ENCODE measurements at regions not wholly inside any gene's neighbourhood (a gene's known extent, or its start where the extent isn't known, plus 50 kb on each side); places are given as distances from the start of the nearest gene placed in this dataset.

DNA sequence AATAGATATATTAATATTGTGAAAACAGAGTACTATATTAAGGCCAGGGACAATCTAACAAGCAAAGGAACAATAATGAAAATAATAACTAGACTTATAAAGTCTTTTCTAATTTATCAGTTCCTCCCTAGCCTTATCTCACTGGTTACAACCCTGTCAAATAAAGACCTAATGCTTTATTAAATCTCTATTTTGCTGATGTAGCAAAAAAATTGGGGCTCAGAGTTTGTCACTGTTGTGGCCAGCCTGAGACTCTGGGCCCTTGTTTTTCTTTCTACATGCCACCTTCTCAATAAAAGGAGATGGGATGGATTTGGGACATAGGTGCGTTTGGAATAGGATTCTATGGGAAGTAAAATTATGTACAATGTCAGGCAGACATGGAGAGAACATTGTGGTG, 937.0 kb downstream of the IGSF11 start:
- H3K4me1 Mint-ChIP-seq = no peaks in the 10 kb centered on the region
- no peak overlapping the region for H3K4me3 Mint-ChIP-seq
- no peak overlapping the region for H3K27ac Mint-ChIP-seq
- peaks cover 0 to under 1% (median 0%) of the 10 kb centered on the region in 3 donors for H3K36me3 Mint-ChIP-seq
- no peaks in the 10 kb centered on the region for H3K27me3 Mint-ChIP-seq (ENCODE audit: low read depth in 3 of 3)
- peaks cover 8 to 53% (median 36%) of the 10 kb centered on the region in 6 donors for H3K9me3 Mint-ChIP-seq
- no peak for DNase-seq

DNA sequence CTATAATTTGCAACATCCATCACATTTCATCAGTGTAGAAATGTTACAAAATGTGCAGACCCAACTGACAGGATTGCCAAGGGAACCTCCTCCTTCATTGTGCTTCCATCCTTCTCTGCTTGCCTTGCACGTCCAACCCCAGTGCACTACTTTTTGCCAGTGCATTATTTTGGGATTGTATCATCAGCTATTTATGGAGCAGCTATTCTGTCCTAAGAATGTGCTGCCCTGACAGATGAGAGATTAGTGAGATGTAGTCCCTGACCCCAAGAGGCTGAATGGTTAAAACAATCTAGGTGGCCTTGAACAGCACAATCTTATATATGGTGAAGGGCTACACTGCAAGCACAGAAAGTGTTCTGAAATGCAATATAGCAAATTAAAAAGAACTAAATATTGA, 935.8 kb downstream of the IGSF11 start:
- H3K36me3 Mint-ChIP-seq = no peaks in the 10 kb centered on the region
- no peaks in the 10 kb centered on the region for H3K4me1 Mint-ChIP-seq
- no peak for DNase-seq
- H3K27me3 Mint-ChIP-seq (ENCODE audit: low read depth in 3 of 3) = no peaks in the 10 kb centered on the region
- H3K27ac Mint-ChIP-seq = no peak overlapping the region
- peaks cover 8 to 55% (median 33%) of the 10 kb centered on the region in 6 donors for H3K9me3 Mint-ChIP-seq
- H3K4me3 Mint-ChIP-seq = no peak overlapping the region

- H3K4me1 Mint-ChIP-seq = no peaks in the 10 kb centered on the region
- H3K27ac Mint-ChIP-seq = no peak overlapping the region
- no peak overlapping the region for H3K4me3 Mint-ChIP-seq
- H3K9me3 Mint-ChIP-seq = peaks cover 4 to 51% (median 15%) of the 10 kb centered on the region in 6 donors
- H3K27me3 Mint-ChIP-seq (ENCODE audit: low read depth in 3 of 3) = no peaks in the 10 kb centered on the region
- no peak for DNase-seq
- H3K36me3 Mint-ChIP-seq = no peaks in the 10 kb centered on the region
Observed at GRCh38 chr3:118101891-118102290, 932.8 kb downstream of the IGSF11 start.

GRCh38 chr3:118102737-118103136, 931.9 kb downstream of the IGSF11 start:
- no peaks in the 10 kb centered on the region for H3K4me1 Mint-ChIP-seq
- H3K36me3 Mint-ChIP-seq = no peaks in the 10 kb centered on the region
- H3K27ac Mint-ChIP-seq = no peak overlapping the region
- no peak for DNase-seq
- H3K9me3 Mint-ChIP-seq = peaks cover 2 to 54% (median 14%) of the 10 kb centered on the region in 6 donors
- H3K27me3 Mint-ChIP-seq (ENCODE audit: low read depth in 3 of 3) = no peaks in the 10 kb centered on the region
- H3K4me3 Mint-ChIP-seq = no peak overlapping the region

GRCh38 chr3:118108201-118108600, 926.4 kb downstream of the IGSF11 start:
- DNase-seq = no peak
- Mint-ChIP-seq H3K27ac (no peak overlapping the region), H3K36me3 (no peaks in the 10 kb centered on the region), H3K27me3 (ENCODE audit: low read depth in 3 of 3) (no peaks in the 10 kb centered on the region), H3K9me3 (peaks cover 6 to 51% (median 16%) of the 10 kb centered on the region in 6 donors), H3K4me1 (no peaks in the 10 kb centered on the region), H3K4me3 (no peak overlapping the region)

DNA sequence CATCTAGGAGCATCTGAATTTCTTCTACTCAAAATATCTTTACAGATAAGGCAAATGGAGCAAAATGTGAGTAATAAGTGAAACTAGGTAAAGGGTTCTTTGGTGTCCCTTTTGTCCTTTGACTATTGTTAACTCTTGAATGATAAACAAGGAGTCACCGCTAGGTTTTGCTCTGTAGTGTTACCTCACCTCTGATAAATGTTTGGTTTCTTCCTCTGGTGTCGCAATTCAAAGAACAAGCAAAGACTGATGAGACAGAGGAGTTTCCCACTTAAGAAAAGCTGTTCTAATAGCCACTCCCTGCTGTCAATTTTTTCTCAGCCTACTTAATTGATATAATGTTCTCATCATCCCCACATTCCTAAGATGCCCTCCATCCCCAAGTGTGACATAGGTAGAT, 925.9 kb downstream of the IGSF11 start:
- no peak overlapping the region for H3K27ac Mint-ChIP-seq
- H3K4me1 Mint-ChIP-seq = no peaks in the 10 kb centered on the region
- no peaks in the 10 kb centered on the region for H3K36me3 Mint-ChIP-seq
- no peaks in the 10 kb centered on the region for H3K27me3 Mint-ChIP-seq (ENCODE audit: low read depth in 3 of 3)
- peaks cover 6 to 51% (median 16%) of the 10 kb centered on the region in 6 donors for H3K9me3 Mint-ChIP-seq
- no peak for DNase-seq
- H3K4me3 Mint-ChIP-seq = no peak overlapping the region

- no peak for DNase-seq
- Mint-ChIP-seq H3K4me3 (no peak overlapping the region), H3K27ac (no peak overlapping the region), H3K4me1 (no peaks in the 10 kb centered on the region), H3K36me3 (no peaks in the 10 kb centered on the region), H3K27me3 (ENCODE audit: low read depth in 3 of 3) (no peaks in the 10 kb centered on the region), H3K9me3 (peaks cover 7 to 50% (median 16%) of the 10 kb centered on the region in 6 donors)
Observed at GRCh38 chr3:118110211-118110610, 924.4 kb downstream of the IGSF11 start.

- DNase-seq = no peak
- Mint-ChIP-seq H3K9me3 (peaks cover 9 to 33% (median 18%) of the 10 kb centered on the region in 6 donors), H3K36me3 (no peaks in the 10 kb centered on the region), H3K4me1 (no peaks in the 10 kb centered on the region), H3K27me3 (ENCODE audit: low read depth in 3 of 3) (no peaks in the 10 kb centered on the region), H3K4me3 (no peak overlapping the region), H3K27ac (no peak overlapping the region)
Observed at GRCh38 chr3:118116991-118117390, 917.7 kb downstream of the IGSF11 start.

- Mint-ChIP-seq H3K36me3 (no peaks in the 10 kb centered on the region), H3K4me3 (no peak overlapping the region), H3K9me3 (peaks cover 8 to 27% (median 12%) of the 10 kb centered on the region in 6 donors), H3K27me3 (ENCODE audit: low read depth in 3 of 3) (no peaks in the 10 kb centered on the region), H3K27ac (no peak overlapping the region), H3K4me1 (no peaks in the 10 kb centered on the region)
- no peak for DNase-seq
Observed at GRCh38 chr3:118126751-118127150, 907.9 kb downstream of the IGSF11 start.

- Mint-ChIP-seq H3K27ac (no peak overlapping the region), H3K4me1 (no peaks in the 10 kb centered on the region)
Observed at GRCh38 chr3:118127992-118128391, 906.7 kb downstream of the IGSF11 start.

DNA sequence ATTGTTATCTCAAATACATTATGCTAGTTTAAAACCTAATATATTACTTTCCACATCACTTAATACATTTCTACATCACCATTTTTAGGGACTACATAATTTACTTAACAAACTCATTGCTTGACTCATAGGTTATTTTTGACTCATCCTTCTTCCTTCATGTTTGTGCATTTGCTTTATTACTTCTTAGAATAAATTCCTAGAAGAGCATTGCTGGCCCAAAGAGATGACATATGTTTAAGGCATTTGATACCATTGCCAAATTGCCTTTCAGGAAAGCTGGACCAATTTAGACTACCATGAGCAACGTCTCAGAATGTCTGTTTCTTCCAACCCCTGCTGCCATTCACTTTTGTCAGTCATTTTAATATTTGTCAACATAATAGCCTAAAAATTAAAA, 905.8 kb downstream of the IGSF11 start:
- H3K27ac Mint-ChIP-seq = no peak overlapping the region
- H3K9me3 Mint-ChIP-seq = peaks cover 6 to 34% (median 14%) of the 10 kb centered on the region in 6 donors
- H3K27me3 Mint-ChIP-seq (ENCODE audit: low read depth in 3 of 3) = no peaks in the 10 kb centered on the region
- no peak for DNase-seq
- H3K4me1 Mint-ChIP-seq = no peaks in the 10 kb centered on the region
- no peaks in the 10 kb centered on the region for H3K36me3 Mint-ChIP-seq
- no peak overlapping the region for H3K4me3 Mint-ChIP-seq

More at GRCh38 chr3:118127992-118128391, 906.7 kb downstream of the IGSF11 start:
- Mint-ChIP-seq H3K9me3 (peaks cover 8 to 32% (median 15%) of the 10 kb centered on the region in 6 donors), H3K27me3 (ENCODE audit: low read depth in 3 of 3) (no peaks in the 10 kb centered on the region), H3K4me3 (no peak overlapping the region), H3K36me3 (no peaks in the 10 kb centered on the region)
- DNase-seq = no peak

- Mint-ChIP-seq H3K27me3 (ENCODE audit: low read depth in 3 of 3) (no peaks in the 10 kb centered on the region), H3K4me1 (no peaks in the 10 kb centered on the region), H3K36me3 (peaks cover 0 to 5% (median 0%) of the 10 kb centered on the region in 3 donors), H3K27ac (no peak overlapping the region), H3K4me3 (no peak overlapping the region), H3K9me3 (peaks cover 13 to 65% (median 37%) of the 10 kb centered on the region in 6 donors)
- no peak for DNase-seq
Observed at GRCh38 chr3:118137778-118138177, 896.9 kb downstream of the IGSF11 start.

DNA sequence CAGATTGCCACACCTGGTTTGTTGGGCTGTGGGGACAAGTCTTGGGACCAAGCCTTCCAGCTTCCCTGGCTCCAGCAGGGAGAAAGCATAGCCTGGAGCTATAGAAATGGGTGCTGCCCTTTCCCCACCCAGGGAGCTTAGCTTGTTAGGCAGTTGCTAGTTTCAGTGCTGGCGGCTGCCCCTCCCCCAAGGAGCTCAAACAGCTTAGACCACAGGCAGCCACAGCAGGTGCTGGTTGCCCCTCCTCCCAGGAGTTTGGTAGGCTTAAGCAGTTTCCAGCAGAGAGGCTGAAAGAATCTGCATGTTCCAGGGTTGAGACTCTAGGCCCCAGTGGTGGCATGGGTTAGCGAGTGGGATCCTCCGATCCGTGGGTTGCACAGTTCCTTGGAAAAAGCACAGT, 889.7 kb downstream of the IGSF11 start:
- H3K27ac Mint-ChIP-seq = no peak overlapping the region
- H3K36me3 Mint-ChIP-seq = peaks cover 0 to 4% (median 0%) of the 10 kb centered on the region in 3 donors
- no peak for DNase-seq
- H3K4me3 Mint-ChIP-seq = no peak overlapping the region
- peaks cover 15 to 60% (median 51%) of the 10 kb centered on the region in 6 donors for H3K9me3 Mint-ChIP-seq
- no peaks in the 10 kb centered on the region for H3K4me1 Mint-ChIP-seq
- no peaks in the 10 kb centered on the region for H3K27me3 Mint-ChIP-seq (ENCODE audit: low read depth in 3 of 3)

DNA sequence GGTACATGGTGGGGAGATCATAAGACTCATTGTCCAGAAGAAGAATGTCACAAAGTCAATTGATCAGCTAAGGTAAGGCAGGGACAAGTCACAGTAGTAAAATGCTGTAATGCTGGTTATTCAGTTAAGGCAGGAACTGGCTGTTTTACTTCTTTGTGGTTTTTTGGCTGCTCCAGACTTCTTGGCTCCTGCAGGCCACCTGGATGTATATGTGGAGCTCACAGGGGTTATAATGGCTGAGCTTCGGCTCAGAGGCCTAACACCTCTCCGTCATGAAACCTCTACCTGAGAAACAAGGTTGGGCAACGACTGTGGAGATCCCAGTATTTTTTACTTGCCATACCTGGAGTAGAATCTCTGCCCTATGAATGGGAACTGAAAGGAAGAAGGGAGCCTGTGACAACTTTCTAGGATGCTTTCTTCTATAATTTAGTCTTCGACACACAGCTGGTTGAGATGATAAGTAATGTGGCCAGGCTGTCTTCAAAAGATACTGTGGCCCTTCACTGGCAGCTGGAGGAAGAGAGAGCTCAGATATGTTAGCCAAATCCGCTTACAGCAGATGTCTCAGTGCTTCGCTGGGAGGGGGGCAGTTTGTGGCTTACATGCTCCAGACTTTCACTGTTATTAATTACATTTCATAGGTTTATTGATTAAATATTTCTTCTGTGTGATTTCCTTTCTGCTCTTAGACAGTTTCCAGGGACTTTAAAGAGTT, 887.8 kb downstream of the IGSF11 start:
- peaks cover 0 to 4% (median 0%) of the 10 kb centered on the region in 3 donors for H3K36me3 Mint-ChIP-seq
- no peak for DNase-seq
- H3K9me3 Mint-ChIP-seq = peaks cover 11 to 54% (median 46%) of the 10 kb centered on the region in 6 donors
- no peaks in the 10 kb centered on the region for H3K27me3 Mint-ChIP-seq (ENCODE audit: low read depth in 3 of 3)
- H3K4me1 Mint-ChIP-seq = no peaks in the 10 kb centered on the region
- H3K4me3 Mint-ChIP-seq = no peak overlapping the region
- H3K27ac Mint-ChIP-seq = no peak overlapping the region

- peaks cover 2 to 42% (median 27%) of the 10 kb centered on the region in 6 donors for H3K9me3 Mint-ChIP-seq
- H3K4me1 Mint-ChIP-seq = no peaks in the 10 kb centered on the region
- no peak overlapping the region for H3K4me3 Mint-ChIP-seq
- H3K36me3 Mint-ChIP-seq = no peaks in the 10 kb centered on the region
- H3K27ac Mint-ChIP-seq = no peak overlapping the region
- no peaks in the 10 kb centered on the region for H3K27me3 Mint-ChIP-seq (ENCODE audit: low read depth in 3 of 3)
- no peak for DNase-seq
Observed at GRCh38 chr3:118151164-118151563, 883.5 kb downstream of the IGSF11 start.
